ENCODE measurements at regions not wholly inside any gene's neighbourhood (a gene's known extent, or its start where the extent isn't known, plus 50 kb on each side); places are given as distances from the start of the nearest gene placed in this dataset.
"Not testable (repeated sequence)": the region's sequence is repeated elsewhere in the genome, so short reads cannot be mapped to it uniquely, and the experiment has no call there.

DNA sequence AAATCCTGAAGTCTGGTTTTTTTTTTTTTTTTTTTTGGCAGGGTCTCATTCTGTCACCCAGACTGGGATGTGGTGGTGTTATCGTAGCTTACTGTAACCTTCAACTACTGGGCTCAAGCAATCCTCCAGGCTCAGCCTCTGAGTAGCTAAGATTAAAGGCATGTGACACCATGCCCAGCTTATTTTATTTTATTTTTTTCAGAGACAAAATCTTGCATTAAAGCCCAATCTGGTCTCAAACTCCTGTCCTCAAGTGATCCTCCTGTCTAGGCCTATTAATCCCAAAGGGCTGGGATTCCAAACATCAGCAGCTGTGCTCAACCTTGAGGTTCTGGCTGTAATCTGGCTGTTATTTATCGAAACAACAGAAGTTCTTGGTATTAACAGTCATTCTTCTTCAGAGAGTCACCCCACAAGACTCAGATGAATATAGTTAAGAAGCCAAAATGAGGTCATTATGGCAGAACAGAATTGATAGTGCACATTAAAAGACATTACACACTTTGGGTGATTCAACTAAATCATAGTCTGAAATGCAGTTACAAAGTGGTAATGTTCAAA is 186.8 kb downstream of the USP22 start:
- H3K4me3 ChIP-seq; DNase-seq (ENCODE audit: low read depth in 1 of 2, low spot score in 2 of 2): not testable (repeated sequence)

GRCh38 chr17:20866444-20867209 is 176.2 kb downstream of the USP22 start:
- DNase-seq (ENCODE audit: low read depth in 1 of 2, low spot score in 2 of 2); H3K9me3 ChIP-seq (replicated peaks); H3K36me3 ChIP-seq: not testable (repeated sequence)

More for the DNA sequence above, 186.8 kb downstream of the USP22 start:
- not testable (repeated sequence) for H3K9me3 ChIP-seq (replicated peaks); H3K27ac ChIP-seq; H3K4me1 ChIP-seq (replicated peaks); H3K27me3 ChIP-seq (replicated peaks); H3K36me3 ChIP-seq

GRCh38 chr17:20867436-20867937 is 175.3 kb downstream of the USP22 start:
- H3K9me3 ChIP-seq (replicated peaks); H3K4me3 ChIP-seq; H3K27ac ChIP-seq; H3K36me3 ChIP-seq; H3K4me1 ChIP-seq (replicated peaks); H3K27me3 ChIP-seq (replicated peaks); DNase-seq (ENCODE audit: low read depth in 1 of 2, low spot score in 2 of 2): not testable (repeated sequence)

More at GRCh38 chr17:20866444-20867209, 176.2 kb downstream of the USP22 start:
- H3K4me1 ChIP-seq (replicated peaks); H3K27me3 ChIP-seq (replicated peaks); H3K4me3 ChIP-seq; H3K27ac ChIP-seq: not testable (repeated sequence)

- H3K36me3 ChIP-seq; H3K4me1 ChIP-seq (replicated peaks); DNase-seq (ENCODE audit: low read depth in 1 of 2, low spot score in 2 of 2); H3K9me3 ChIP-seq (replicated peaks); H3K27ac ChIP-seq; H3K4me3 ChIP-seq; H3K27me3 ChIP-seq (replicated peaks): not testable (repeated sequence)
These were observed 174.7 kb downstream of the USP22 start for GRCh38 chr17:20867938-20868661.

- not testable (repeated sequence) for H3K27ac ChIP-seq; H3K4me3 ChIP-seq; H3K9me3 ChIP-seq (replicated peaks); H3K36me3 ChIP-seq; H3K4me1 ChIP-seq (replicated peaks); DNase-seq (ENCODE audit: low read depth in 1 of 2, low spot score in 2 of 2); H3K27me3 ChIP-seq (replicated peaks)
These were observed 174.2 kb downstream of the USP22 start for GRCh38 chr17:20868662-20869007.

GRCh38 chr17:20873173-20873572 is 169.6 kb downstream of the USP22 start:
- H3K36me3 ChIP-seq, result not testable (repeated sequence)

GRCh38 chr17:20873688-20874328 is 169.0 kb downstream of the USP22 start:
- not testable (repeated sequence) for H3K4me1 ChIP-seq (replicated peaks); H3K9me3 ChIP-seq (replicated peaks); H3K27me3 ChIP-seq (replicated peaks); H3K4me3 ChIP-seq; DNase-seq (ENCODE audit: low read depth in 1 of 2, low spot score in 2 of 2); H3K27ac ChIP-seq; H3K36me3 ChIP-seq

More at GRCh38 chr17:20873173-20873572, 169.6 kb downstream of the USP22 start:
- H3K27me3 ChIP-seq (replicated peaks); DNase-seq (ENCODE audit: low read depth in 1 of 2, low spot score in 2 of 2); H3K4me3 ChIP-seq; H3K27ac ChIP-seq; H3K4me1 ChIP-seq (replicated peaks); H3K9me3 ChIP-seq (replicated peaks): not testable (repeated sequence)

DNA sequence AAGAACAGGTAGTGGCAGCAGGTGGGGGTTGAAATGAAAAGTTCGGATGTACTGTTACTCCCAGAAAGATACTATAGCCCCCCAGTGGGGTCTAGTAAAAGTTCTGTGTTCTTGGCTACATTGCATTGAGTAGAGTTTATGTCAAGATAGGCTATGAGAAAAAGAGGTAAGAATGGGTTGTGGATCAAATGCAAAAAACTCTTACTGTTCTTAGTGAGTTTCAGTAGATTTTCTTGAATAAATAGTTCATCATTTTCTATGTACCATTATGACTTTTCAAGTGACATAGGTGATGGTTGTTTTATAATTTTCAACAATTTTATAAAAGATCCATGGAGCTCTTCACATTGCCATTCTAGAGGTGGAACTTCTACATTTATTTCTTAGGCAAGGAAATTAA is 165.4 kb downstream of the USP22 start:
- DNase-seq (ENCODE audit: low read depth in 1 of 2, low spot score in 2 of 2); H3K4me3 ChIP-seq; H3K9me3 ChIP-seq (replicated peaks); H3K4me1 ChIP-seq (replicated peaks); H3K27ac ChIP-seq; H3K36me3 ChIP-seq: not testable (repeated sequence)
- H3K27me3 ChIP-seq (replicated peaks), result peaks cover 11% of the 10 kb centered on the region

GRCh38 chr17:20890338-20890737 is 152.5 kb downstream of the USP22 start:
- no peak for DNase-seq (ENCODE audit: low read depth in 1 of 2, low spot score in 2 of 2)
- no peaks in the 10 kb centered on the region for H3K36me3 ChIP-seq
- no peaks in the 10 kb centered on the region for H3K9me3 ChIP-seq (replicated peaks)
- no peak overlapping the region for H3K27ac ChIP-seq
- no peaks in the 10 kb centered on the region for H3K4me1 ChIP-seq (replicated peaks)
- no peaks in the 10 kb centered on the region for H3K27me3 ChIP-seq (replicated peaks)
- no peak overlapping the region for H3K4me3 ChIP-seq

DNA sequence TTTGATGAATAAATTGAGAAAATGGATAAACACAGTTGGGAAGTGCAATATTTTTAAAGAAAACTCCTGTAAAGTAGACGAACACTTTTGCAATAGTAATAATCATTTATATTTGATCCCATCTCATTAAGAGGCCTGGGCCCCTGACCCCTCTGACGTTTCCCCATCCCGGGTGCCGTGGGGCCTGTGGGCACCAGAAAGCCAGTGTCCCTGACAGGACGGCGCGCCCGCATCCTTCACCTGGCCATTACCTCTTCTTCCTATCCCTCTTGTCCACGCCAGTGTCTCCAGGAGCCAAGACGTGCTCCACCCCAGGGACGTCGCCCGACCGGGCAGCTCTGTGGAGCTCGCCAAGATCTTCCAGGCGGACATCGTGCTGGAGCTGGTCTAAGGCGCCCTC is 147.4 kb downstream of the USP22 start:
- not testable (repeated sequence) for DNase-seq (ENCODE audit: low read depth in 1 of 2, low spot score in 2 of 2); H3K9me3 ChIP-seq (replicated peaks); H3K36me3 ChIP-seq; H3K4me3 ChIP-seq; H3K27me3 ChIP-seq (replicated peaks); H3K4me1 ChIP-seq (replicated peaks); H3K27ac ChIP-seq

DNA sequence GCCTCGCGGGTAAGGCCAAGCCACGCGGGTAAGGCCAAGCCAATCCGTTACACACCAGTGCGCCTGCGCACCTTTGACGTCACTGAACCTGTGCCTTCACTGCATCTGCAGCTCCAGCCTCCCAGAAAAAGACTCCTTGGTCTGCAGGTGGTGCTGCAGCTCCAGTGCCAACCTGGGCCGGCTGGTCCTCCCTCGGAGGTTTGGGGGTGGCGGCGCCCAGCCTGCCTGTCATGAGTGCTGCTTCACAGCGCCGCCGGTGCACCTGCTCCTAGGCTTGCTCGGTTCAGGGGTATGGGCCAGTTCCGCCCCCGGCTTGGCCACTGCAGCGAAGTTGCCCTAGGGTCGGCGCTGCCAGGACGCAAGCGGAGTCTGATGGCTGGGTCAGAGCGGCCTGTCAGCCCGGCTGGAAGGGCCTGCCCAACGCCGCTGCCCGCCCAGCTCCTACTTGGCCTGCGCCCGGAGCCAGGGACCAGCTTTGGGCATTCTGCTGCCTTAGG is 146.6 kb downstream of the USP22 start:
- no peak for DNase-seq (ENCODE audit: low read depth in 1 of 2, low spot score in 2 of 2)
- H3K36me3 ChIP-seq, result no peaks in the 10 kb centered on the region
- H3K9me3 ChIP-seq (replicated peaks), result no peaks in the 10 kb centered on the region
- H3K27me3 ChIP-seq (replicated peaks), result no peaks in the 10 kb centered on the region
- no peak overlapping the region for H3K27ac ChIP-seq
- no peak overlapping the region for H3K4me3 ChIP-seq
- no peaks in the 10 kb centered on the region for H3K4me1 ChIP-seq (replicated peaks)

GRCh38 chr17:20898726-20899125 is 144.1 kb downstream of the USP22 start:
- H3K27me3 ChIP-seq (replicated peaks); H3K4me1 ChIP-seq (replicated peaks); H3K36me3 ChIP-seq; DNase-seq (ENCODE audit: low read depth in 1 of 2, low spot score in 2 of 2); H3K9me3 ChIP-seq (replicated peaks); H3K4me3 ChIP-seq; H3K27ac ChIP-seq: not testable (repeated sequence)

GRCh38 chr17:20902496-20902895 is 140.3 kb downstream of the USP22 start:
- H3K27me3 ChIP-seq (replicated peaks); H3K36me3 ChIP-seq; H3K4me1 ChIP-seq (replicated peaks); DNase-seq (ENCODE audit: low read depth in 1 of 2, low spot score in 2 of 2); H3K4me3 ChIP-seq; H3K27ac ChIP-seq; H3K9me3 ChIP-seq (replicated peaks): not testable (repeated sequence)

GRCh38 chr17:20903549-20903948 is 139.3 kb downstream of the USP22 start:
- H3K9me3 ChIP-seq (replicated peaks); DNase-seq (ENCODE audit: low read depth in 1 of 2, low spot score in 2 of 2); H3K4me1 ChIP-seq (replicated peaks); H3K36me3 ChIP-seq; H3K27ac ChIP-seq; H3K4me3 ChIP-seq; H3K27me3 ChIP-seq (replicated peaks): not testable (repeated sequence)

All from SJSA1 (cell line).